Fibroblast of lung (primary cell): ENCODE measurements at regions not wholly inside any gene's neighbourhood (a gene's known extent, or its start where the extent isn't known, plus 50 kb on each side); places are given as distances from the start of the nearest gene placed in this dataset.

ENCODE experiments used
- DNase-seq, 2 donors: peaks; one replicate each; pipeline versions ENCODE4 v3.0.0 to v3.0.0-alpha.2; 2010; ENCODE audit warnings: low read depth in 2 of 2
- H2AFZ ChIP-seq: 2 replicates; pipeline ENCODE4 v1.5.1; 2012; ENCODE audit warnings: low read length, control low read depth, inconsistent platforms
- H3K27ac ChIP-seq: 2 replicates; pipeline ENCODE4 v1.5.1; 2011; ENCODE audit warnings: low read length, control low read depth; ENCODE audit not compliant: insufficient read depth
- H3K27me3 ChIP-seq: 2 replicates; pipeline ENCODE4 v1.5.1; 2011; ENCODE audit warnings: mild to moderate bottlenecking, low read length; ENCODE audit not compliant: control insufficient read depth, insufficient read depth
- H3K36me3 ChIP-seq: 2 replicates; pipeline ENCODE4 v1.5.1; 2011; ENCODE audit warnings: low read length; ENCODE audit not compliant: control insufficient read depth, insufficient read depth
- H3K4me1 ChIP-seq: 2 replicates; pipeline ENCODE4 v1.5.1; 2011; ENCODE audit warnings: low read length; ENCODE audit not compliant: control insufficient read depth, insufficient read depth; ENCODE audit errors: extremely low read depth
- H3K4me2 ChIP-seq: 2 replicates; pipeline ENCODE4 v1.5.1; 2011; ENCODE audit warnings: low read length, control low read depth; ENCODE audit not compliant: insufficient read depth; ENCODE audit errors: extremely low read depth
- H3K4me3 ChIP-seq, 4 experiments: fragments of 200-600 bp in 1 of 4; sonication (generic) in 1 of 4; replicated peaks in 1 of 4; 2 replicates each; pipeline ENCODE4 v1.5.1; 2011 to 2016; ENCODE audit warnings: low read length in 4 of 4, low read depth in 3 of 4, mild to moderate bottlenecking in 3 of 4, control low read depth in 2 of 4, inconsistent platforms in 1 of 4, mixed read lengths in 1 of 4; ENCODE audit not compliant: insufficient read depth in 1 of 4; ENCODE audit errors: control extremely low read depth in 1 of 4
- H3K79me2 ChIP-seq: 2 replicates; pipeline ENCODE4 v1.5.1; 2012; ENCODE audit warnings: mild to moderate bottlenecking, low read length, inconsistent platforms; ENCODE audit not compliant: control insufficient read depth, insufficient read depth
- H3K9ac ChIP-seq: 2 replicates; pipeline ENCODE4 v1.5.1; 2011; ENCODE audit warnings: mild to moderate bottlenecking, low read length, control low read depth; ENCODE audit not compliant: insufficient read depth
- H3K9me3 ChIP-seq: 2 replicates; pipeline ENCODE4 v1.5.1; 2012; ENCODE audit warnings: low read depth, low read length; ENCODE audit not compliant: control insufficient read depth, insufficient read depth
- H4K20me1 ChIP-seq: 2 replicates; pipeline ENCODE4 v1.5.1; 2011; ENCODE audit warnings: low read length; ENCODE audit not compliant: control insufficient read depth, insufficient read depth; ENCODE audit errors: extremely low read depth
- CTCF ChIP-seq, 2 donors: IDR thresholded peaks in 1 of 2; conservative IDR thresholded peaks in 1 of 2; 1 replicate in 1 of 2; 2 replicates in 1 of 2; pipeline ENCODE4 v1.5.1; 2011 to 2012; ENCODE audit warnings: low read length in 2 of 2, control low read depth in 1 of 2, inconsistent platforms in 1 of 2, low read depth in 1 of 2, mild to moderate bottlenecking in 1 of 2
- EZH2 ChIP-seq: IDR thresholded peaks from 2 replicates; pipeline ENCODE4 v1.5.1; 2012; ENCODE audit warnings: low read length, control low read depth, mild to moderate bottlenecking; ENCODE audit errors: missing control alignments

- no peaks in the 10 kb centered on the region for H3K27me3 ChIP-seq
- H3K4me2 ChIP-seq: no peak overlapping the region
- no peaks in the 10 kb centered on the region for H3K9me3 ChIP-seq
- no peak for DNase-seq
- no peak overlapping the region for H3K4me3 ChIP-seq
- H2AFZ ChIP-seq: no peak overlapping the region
- H3K27ac ChIP-seq: no peak overlapping the region
- no peaks in the 10 kb centered on the region for H3K36me3 ChIP-seq
- no peaks in the 10 kb centered on the region for H4K20me1 ChIP-seq
- no peak for TF ChIP-seq EZH2
- TF ChIP-seq CTCF (conservative IDR thresholded peaks at IDR 0.05 in 1 of 2, IDR thresholded peaks at IDR 0.05 in 1 of 2; ENCODE audit: low read depth in 1 of 2, low read length in 2 of 2): no peak
- H3K9ac ChIP-seq: no peak overlapping the region
- no peaks in the 10 kb centered on the region for H3K79me2 ChIP-seq
- peaks cover 6% of the 10 kb centered on the region for H3K4me1 ChIP-seq
Measured at GRCh38 chr16:85349365-85350145, 237.3 kb upstream of the CIBAR2 start.

- H3K36me3 ChIP-seq: no peaks in the 10 kb centered on the region
- H3K79me2 ChIP-seq: no peaks in the 10 kb centered on the region
- no peak overlapping the region for H2AFZ ChIP-seq
- no peaks in the 10 kb centered on the region for H4K20me1 ChIP-seq
- no peak for DNase-seq
- peaks cover 6% of the 10 kb centered on the region for H3K4me1 ChIP-seq
- no peaks in the 10 kb centered on the region for H3K9me3 ChIP-seq
- H3K9ac ChIP-seq: no peak overlapping the region
- H3K27me3 ChIP-seq: no peaks in the 10 kb centered on the region
- no peak overlapping the region for H3K4me2 ChIP-seq
- H3K4me3 ChIP-seq: no peak overlapping the region
- no peak overlapping the region for H3K27ac ChIP-seq
- no peak for TF ChIP-seq CTCF (conservative IDR thresholded peaks at IDR 0.05 in 1 of 2, IDR thresholded peaks at IDR 0.05 in 1 of 2; ENCODE audit: low read depth in 1 of 2, low read length in 2 of 2)
- TF ChIP-seq EZH2: no peak
Measured at GRCh38 chr16:85350146-85350728, 238.0 kb upstream of the CIBAR2 start.

DNA sequence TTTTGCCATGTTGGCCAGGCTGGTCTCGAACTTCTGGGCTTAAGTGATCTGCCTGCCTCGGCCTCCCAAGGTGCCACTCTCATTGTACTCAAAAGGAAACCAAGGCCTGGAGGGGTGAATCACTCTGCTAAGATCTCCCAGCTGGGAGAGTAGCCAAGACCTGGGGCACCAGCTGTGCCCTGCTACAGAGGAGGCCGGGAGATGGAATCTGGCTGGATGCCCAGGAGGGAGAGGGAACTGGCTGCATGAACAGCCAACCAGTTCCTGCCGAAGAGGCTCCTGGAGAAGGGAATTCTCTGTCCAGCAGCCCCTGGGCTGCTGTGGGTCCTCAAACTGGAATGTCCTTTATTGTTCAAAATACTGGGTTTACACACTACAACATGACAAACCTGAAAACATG lies 238.7 kb upstream of the CIBAR2 start:
- Histone ChIP-seq H3K36me3 (no peaks in the 10 kb centered on the region), H4K20me1 (no peaks in the 10 kb centered on the region), H3K4me3 (no peak overlapping the region), H3K9ac (no peak overlapping the region), H3K4me1 (peaks cover 6% of the 10 kb centered on the region), H3K27me3 (no peaks in the 10 kb centered on the region), H3K9me3 (no peaks in the 10 kb centered on the region), H2AFZ (no peak overlapping the region), H3K4me2 (no peak overlapping the region), H3K79me2 (no peaks in the 10 kb centered on the region), H3K27ac (no peak overlapping the region)
- TF ChIP-seq EZH2 (no peak), CTCF (conservative IDR thresholded peaks at IDR 0.05 in 1 of 2, IDR thresholded peaks at IDR 0.05 in 1 of 2; ENCODE audit: low read depth in 1 of 2, low read length in 2 of 2) (no peak)
- DNase-seq: peak; percentile 95 to 96
